HepG2 (cell line): ENCODE measurements at regions not wholly inside any gene's neighbourhood (a gene's known extent, or its start where the extent isn't known, plus 50 kb on each side); places are given as distances from the start of the nearest gene placed in this dataset.

Experiments
- ELF1 ChIP-seq: sonication (generic); formaldehyde crosslinking; IDR thresholded peaks from 2 replicates; pipeline ENCODE4 v1.4.0; 2020; ENCODE audit warnings: missing genetic modification reagents
- HNF4G ChIP-seq, 2 experiments: sonication (generic) in 1 of 2; formaldehyde crosslinking in 1 of 2; IDR thresholded peaks; 2 replicates each; pipeline versions ENCODE4 v1.4.0 to v1.6.1; 2011 to 2020; ENCODE audit warnings: borderline replicate concordance in 2 of 2, low read depth in 2 of 2, mild to moderate bottlenecking in 2 of 2, low read length in 1 of 2, missing genetic modification reagents in 1 of 2, moderate library complexity in 1 of 2
- KMT2B ChIP-seq: IDR thresholded peaks from 2 replicates; pipeline ENCODE4 v1.6.1; 2016; ENCODE audit warnings: missing genetic modification reagents, missing compliant biosample characterization
- MAFK ChIP-seq, 2 experiments: IDR thresholded peaks in 1 of 2; conservative IDR thresholded peaks in 1 of 2; 2 replicates each; pipeline ENCODE4 v1.6.1; 2011; ENCODE audit warnings: improper control_type of control experiment in 2 of 2, low read length in 2 of 2
- MIER3 ChIP-seq: IDR thresholded peaks from 2 replicates; pipeline ENCODE4 v1.6.1; 2016; ENCODE audit warnings: missing compliant biosample characterization, borderline replicate concordance
- PHF8 ChIP-seq: sonication (generic); formaldehyde crosslinking; IDR thresholded peaks from 2 replicates; pipeline ENCODE4 v1.5.0; 2020; ENCODE audit warnings: missing genetic modification reagents
- YEATS2 ChIP-seq: sonication (generic); formaldehyde crosslinking; IDR thresholded peaks from 2 replicates; pipeline ENCODE4 v1.4.0; 2020; ENCODE audit warnings: missing genetic modification reagents, borderline replicate concordance
- ZFX ChIP-seq: sonication (generic); formaldehyde crosslinking; IDR thresholded peaks from 2 replicates; pipeline ENCODE4 v1.4.0; 2020; ENCODE audit warnings: mild to moderate bottlenecking, low read depth, missing genetic modification reagents, moderate library complexity
- ZNF253 ChIP-seq: sonication (generic); formaldehyde crosslinking; IDR thresholded peaks from 2 replicates; pipeline ENCODE4 v1.8.0; 2022; ENCODE audit warnings: mild to moderate bottlenecking, missing genetic modification reagents, borderline replicate concordance
- ZNF343 ChIP-seq: sonication (generic); formaldehyde crosslinking; IDR thresholded peaks from 2 replicates; pipeline ENCODE4 v1.4.0; 2020; ENCODE audit warnings: mild to moderate bottlenecking, missing genetic modification reagents
- ZNF431 ChIP-seq: sonication (generic); formaldehyde crosslinking; IDR thresholded peaks from 2 replicates; pipeline ENCODE4 v1.9.0; 2022; ENCODE audit warnings: missing genetic modification reagents, low read depth, mild to moderate bottlenecking, borderline replicate concordance
- ZNF564 ChIP-seq: sonication (generic); formaldehyde crosslinking; IDR thresholded peaks from 2 replicates; pipeline ENCODE4 v1.8.1; 2023; ENCODE audit warnings: mild to moderate bottlenecking, missing genetic modification reagents
- ZNF768 ChIP-seq: sonication (generic); formaldehyde crosslinking; IDR thresholded peaks from 2 replicates; pipeline ENCODE4 v1.4.0; 2020; ENCODE audit warnings: missing genetic modification reagents
- ZNF790 ChIP-seq: sonication (generic); formaldehyde crosslinking; IDR thresholded peaks from 2 replicates; pipeline ENCODE4 v1.8.0; 2022; ENCODE audit warnings: missing genetic modification reagents, mild to moderate bottlenecking, borderline replicate concordance
- TF ChIP-seq, protein P1 (sequence below): sonication (generic); formaldehyde crosslinking; conservative IDR thresholded peaks from 2 replicates; pipeline ENCODE4 v1.8.0; 2022; ENCODE audit warnings: mild to moderate bottlenecking, moderate library complexity, missing genetic modification reagents
- TF ChIP-seq, protein P2 (sequence below): sonication (generic); formaldehyde crosslinking; IDR thresholded peaks from 2 replicates; pipeline ENCODE4 v1.4.0; 2020; ENCODE audit warnings: missing genetic modification reagents, borderline replicate concordance
- TF ChIP-seq, protein P3 (sequence below): sonication (generic); formaldehyde crosslinking; IDR thresholded peaks from 2 replicates; pipeline ENCODE4 v1.4.0; 2020; ENCODE audit warnings: mild to moderate bottlenecking, missing genetic modification reagents
- TF ChIP-seq, protein P4 (sequence below): sonication (generic); formaldehyde crosslinking; IDR thresholded peaks from 2 replicates; pipeline ENCODE4 v1.4.0; 2020; ENCODE audit warnings: missing genetic modification reagents, low read depth, mild to moderate bottlenecking, borderline replicate concordance

DNA sequence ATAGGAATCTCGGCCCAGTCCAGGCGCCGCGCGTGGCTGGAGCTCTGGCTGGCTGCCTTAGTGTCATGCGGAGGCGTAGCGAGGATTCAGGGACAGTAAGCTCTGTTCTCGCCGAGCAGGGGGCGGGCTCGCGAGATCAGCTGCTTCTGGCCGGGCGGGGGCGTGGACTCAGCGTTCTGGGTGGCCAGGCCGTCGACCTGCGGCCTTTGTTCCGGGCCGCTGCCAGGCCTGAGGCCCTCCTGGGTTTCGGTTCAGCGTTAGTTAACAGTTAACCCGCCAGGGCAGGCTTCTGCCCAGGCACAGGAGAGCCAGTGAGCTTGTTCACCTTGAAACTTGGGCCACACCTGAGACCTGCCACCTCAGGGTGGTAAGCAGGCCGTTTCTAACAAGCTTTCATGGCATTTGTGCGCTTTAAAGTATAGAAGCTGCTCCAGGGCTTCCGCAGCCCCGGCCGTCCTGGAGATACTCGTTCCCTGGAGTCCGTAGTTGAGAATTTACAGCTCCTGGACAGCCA, 332.2 kb upstream of the SGCG start (continued):
- TF ChIP-seq, protein P1, sequence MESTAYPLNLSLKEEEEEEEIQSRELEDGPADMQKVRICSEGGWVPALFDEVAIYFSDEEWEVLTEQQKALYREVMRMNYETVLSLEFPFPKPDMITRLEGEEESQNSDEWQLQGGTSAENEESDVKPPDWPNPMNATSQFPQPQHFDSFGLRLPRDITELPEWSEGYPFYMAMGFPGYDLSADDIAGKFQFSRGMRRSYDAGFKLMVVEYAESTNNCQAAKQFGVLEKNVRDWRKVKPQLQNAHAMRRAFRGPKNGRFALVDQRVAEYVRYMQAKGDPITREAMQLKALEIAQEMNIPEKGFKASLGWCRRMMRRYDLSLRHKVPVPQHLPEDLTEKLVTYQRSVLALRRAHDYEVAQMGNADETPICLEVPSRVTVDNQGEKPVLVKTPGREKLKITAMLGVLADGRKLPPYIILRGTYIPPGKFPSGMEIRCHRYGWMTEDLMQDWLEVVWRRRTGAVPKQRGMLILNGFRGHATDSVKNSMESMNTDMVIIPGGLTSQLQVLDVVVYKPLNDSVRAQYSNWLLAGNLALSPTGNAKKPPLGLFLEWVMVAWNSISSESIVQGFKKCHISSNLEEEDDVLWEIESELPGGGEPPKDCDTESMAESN (CRISPR knock-in tag), result no peak
- TF ChIP-seq ZNF564 (CRISPR knock-in tag) (0 out of 2 replicates have a peak, but pooled peaks have one; percentile 61), MIER3 (CRISPR knock-in tag) (peak; percentile 64; the same call in 1 of the 2 replicates), ZNF253 (CRISPR knock-in tag) (no peak), ELF1 (CRISPR knock-in tag) (peak; percentile 68), PHF8 (peak; percentile 54; the same call in 1 of the 2 replicates), ZFX (peak; percentile 90), ZNF343 (CRISPR knock-in tag) (no peak), ZNF768 (no peak), MAFK (conservative IDR thresholded peaks at IDR 0.05 in 1 of 2, IDR thresholded peaks at IDR 0.05 in 1 of 2; ENCODE audit: low read length in 2 of 2) (no peak), KMT2B (CRISPR knock-in tag) (no peak), ZNF431 (CRISPR knock-in tag) (no peak), HNF4G (IDR thresholded peaks at IDR 0.05; ENCODE audit: borderline replicate concordance, low read depth, low read length) (no peak), HNF4G (CRISPR knock-in tag; IDR thresholded peaks at IDR 0.05; ENCODE audit: borderline replicate concordance, low read depth) (no peak), YEATS2 (CRISPR knock-in tag) (peak; percentile 89), ZNF790 (CRISPR knock-in tag) (no peak)
- TF ChIP-seq, protein P2, sequence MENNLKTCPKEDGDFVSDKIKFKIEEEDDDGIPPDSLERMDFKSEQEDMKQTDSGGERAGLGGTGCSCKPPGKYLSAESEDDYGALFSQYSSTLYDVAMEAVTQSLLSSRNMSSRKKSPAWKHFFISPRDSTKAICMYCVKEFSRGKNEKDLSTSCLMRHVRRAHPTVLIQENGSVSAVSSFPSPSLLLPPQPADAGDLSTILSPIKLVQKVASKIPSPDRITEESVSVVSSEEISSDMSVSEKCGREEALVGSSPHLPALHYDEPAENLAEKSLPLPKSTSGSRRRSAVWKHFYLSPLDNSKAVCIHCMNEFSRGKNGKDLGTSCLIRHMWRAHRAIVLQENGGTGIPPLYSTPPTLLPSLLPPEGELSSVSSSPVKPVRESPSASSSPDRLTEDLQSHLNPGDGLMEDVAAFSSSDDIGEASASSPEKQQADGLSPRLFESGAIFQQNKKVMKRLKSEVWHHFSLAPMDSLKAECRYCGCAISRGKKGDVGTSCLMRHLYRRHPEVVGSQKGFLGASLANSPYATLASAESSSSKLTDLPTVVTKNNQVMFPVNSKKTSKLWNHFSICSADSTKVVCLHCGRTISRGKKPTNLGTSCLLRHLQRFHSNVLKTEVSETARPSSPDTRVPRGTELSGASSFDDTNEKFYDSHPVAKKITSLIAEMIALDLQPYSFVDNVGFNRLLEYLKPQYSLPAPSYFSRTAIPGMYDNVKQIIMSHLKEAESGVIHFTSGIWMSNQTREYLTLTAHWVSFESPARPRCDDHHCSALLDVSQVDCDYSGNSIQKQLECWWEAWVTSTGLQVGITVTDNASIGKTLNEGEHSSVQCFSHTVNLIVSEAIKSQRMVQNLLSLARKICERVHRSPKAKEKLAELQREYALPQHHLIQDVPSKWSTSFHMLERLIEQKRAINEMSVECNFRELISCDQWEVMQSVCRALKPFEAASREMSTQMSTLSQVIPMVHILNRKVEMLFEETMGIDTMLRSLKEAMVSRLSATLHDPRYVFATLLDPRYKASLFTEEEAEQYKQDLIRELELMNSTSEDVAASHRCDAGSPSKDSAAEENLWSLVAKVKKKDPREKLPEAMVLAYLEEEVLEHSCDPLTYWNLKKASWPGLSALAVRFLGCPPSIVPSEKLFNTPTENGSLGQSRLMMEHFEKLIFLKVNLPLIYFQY (CRISPR knock-in tag), result peak; percentile 66; the same call in 1 of the 2 replicates
- TF ChIP-seq, protein P3, sequence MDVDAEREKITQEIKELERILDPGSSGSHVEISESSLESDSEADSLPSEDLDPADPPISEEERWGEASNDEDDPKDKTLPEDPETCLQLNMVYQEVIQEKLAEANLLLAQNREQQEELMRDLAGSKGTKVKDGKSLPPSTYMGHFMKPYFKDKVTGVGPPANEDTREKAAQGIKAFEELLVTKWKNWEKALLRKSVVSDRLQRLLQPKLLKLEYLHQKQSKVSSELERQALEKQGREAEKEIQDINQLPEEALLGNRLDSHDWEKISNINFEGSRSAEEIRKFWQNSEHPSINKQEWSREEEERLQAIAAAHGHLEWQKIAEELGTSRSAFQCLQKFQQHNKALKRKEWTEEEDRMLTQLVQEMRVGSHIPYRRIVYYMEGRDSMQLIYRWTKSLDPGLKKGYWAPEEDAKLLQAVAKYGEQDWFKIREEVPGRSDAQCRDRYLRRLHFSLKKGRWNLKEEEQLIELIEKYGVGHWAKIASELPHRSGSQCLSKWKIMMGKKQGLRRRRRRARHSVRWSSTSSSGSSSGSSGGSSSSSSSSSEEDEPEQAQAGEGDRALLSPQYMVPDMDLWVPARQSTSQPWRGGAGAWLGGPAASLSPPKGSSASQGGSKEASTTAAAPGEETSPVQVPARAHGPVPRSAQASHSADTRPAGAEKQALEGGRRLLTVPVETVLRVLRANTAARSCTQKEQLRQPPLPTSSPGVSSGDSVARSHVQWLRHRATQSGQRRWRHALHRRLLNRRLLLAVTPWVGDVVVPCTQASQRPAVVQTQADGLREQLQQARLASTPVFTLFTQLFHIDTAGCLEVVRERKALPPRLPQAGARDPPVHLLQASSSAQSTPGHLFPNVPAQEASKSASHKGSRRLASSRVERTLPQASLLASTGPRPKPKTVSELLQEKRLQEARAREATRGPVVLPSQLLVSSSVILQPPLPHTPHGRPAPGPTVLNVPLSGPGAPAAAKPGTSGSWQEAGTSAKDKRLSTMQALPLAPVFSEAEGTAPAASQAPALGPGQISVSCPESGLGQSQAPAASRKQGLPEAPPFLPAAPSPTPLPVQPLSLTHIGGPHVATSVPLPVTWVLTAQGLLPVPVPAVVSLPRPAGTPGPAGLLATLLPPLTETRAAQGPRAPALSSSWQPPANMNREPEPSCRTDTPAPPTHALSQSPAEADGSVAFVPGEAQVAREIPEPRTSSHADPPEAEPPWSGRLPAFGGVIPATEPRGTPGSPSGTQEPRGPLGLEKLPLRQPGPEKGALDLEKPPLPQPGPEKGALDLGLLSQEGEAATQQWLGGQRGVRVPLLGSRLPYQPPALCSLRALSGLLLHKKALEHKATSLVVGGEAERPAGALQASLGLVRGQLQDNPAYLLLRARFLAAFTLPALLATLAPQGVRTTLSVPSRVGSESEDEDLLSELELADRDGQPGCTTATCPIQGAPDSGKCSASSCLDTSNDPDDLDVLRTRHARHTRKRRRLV, result no peak
- TF ChIP-seq, protein P4, sequence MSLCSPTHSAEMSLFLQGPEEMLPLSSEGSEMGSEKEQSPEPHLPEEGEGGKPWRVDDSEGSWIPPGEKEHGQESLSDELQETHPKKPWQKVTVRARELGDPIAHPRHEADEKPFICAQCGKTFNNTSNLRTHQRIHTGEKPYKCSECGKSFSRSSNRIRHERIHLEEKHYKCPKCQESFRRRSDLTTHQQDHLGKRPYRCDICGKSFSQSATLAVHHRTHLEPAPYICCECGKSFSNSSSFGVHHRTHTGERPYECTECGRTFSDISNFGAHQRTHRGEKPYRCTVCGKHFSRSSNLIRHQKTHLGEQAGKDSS (CRISPR knock-in tag), result no peak
